GM23248 (cell line): ENCODE measurements at regions not wholly inside any gene's neighbourhood (a gene's known extent, or its start where the extent isn't known, plus 50 kb on each side); places are given as distances from the start of the nearest gene placed in this dataset.

ENCODE experiments used
- DNase-seq: peaks from one replicate; pipeline ENCODE4 v3.0.0-alpha.2; 2015
- H2AFZ ChIP-seq: fragments of 200-600 bp; sonication (generic); 2 replicates; pipeline ENCODE4 v1.6.1; 2016; ENCODE audit warnings: antibody characterized with exemption
- H3F3A ChIP-seq: fragments of 200-600 bp; sonication (generic); 2 replicates; pipeline ENCODE4 v1.6.1; 2016; ENCODE audit warnings: mild to moderate bottlenecking, antibody characterized with exemption, mixed run types; ENCODE audit not compliant: insufficient read depth
- H3K27ac ChIP-seq: fragments of 200-600 bp; sonication (generic); 2 replicates; pipeline ENCODE4 v1.5.1; 2016; ENCODE audit warnings: mild to moderate bottlenecking
- H3K27me3 ChIP-seq: fragments of 200-600 bp; sonication (generic); replicated peaks from 2 replicates; pipeline ENCODE4 v1.6.1; 2016; ENCODE audit warnings: mild to moderate bottlenecking; ENCODE audit not compliant: insufficient read depth
- H3K36me3 ChIP-seq: fragments of 200-600 bp; sonication (generic); 2 replicates; pipeline ENCODE4 v1.6.1; 2016; ENCODE audit warnings: low read depth, mild to moderate bottlenecking
- H3K4me1 ChIP-seq: fragments of 200-600 bp; sonication (generic); 2 replicates; pipeline ENCODE4 v1.6.1; 2016; ENCODE audit warnings: mild to moderate bottlenecking; ENCODE audit not compliant: insufficient read depth
- H3K4me2 ChIP-seq: fragments of 200-600 bp; sonication (generic); one replicate; pipeline ENCODE4 v1.6.1; 2016; ENCODE audit warnings: mild to moderate bottlenecking; ENCODE audit not compliant: unreplicated experiment
- H3K4me3 ChIP-seq: fragments of 200-600 bp; sonication (generic); 2 replicates; pipeline ENCODE4 v1.5.1; 2016; ENCODE audit warnings: mild to moderate bottlenecking
- H3K79me2 ChIP-seq: fragments of 200-600 bp; sonication (generic); 2 replicates; pipeline ENCODE4 v1.6.1; 2016; ENCODE audit warnings: mild to moderate bottlenecking; ENCODE audit not compliant: insufficient read depth
- H3K9ac ChIP-seq: fragments of 200-600 bp; sonication (generic); 2 replicates; pipeline ENCODE4 v1.6.1; 2016; ENCODE audit warnings: mild to moderate bottlenecking
- H3K9me2 ChIP-seq: fragments of 200-600 bp; sonication (generic); 2 replicates; pipeline ENCODE4 v1.6.1; 2016; ENCODE audit warnings: mixed run types, mild to moderate bottlenecking, moderate library complexity; ENCODE audit not compliant: insufficient read depth
- H3K9me3 ChIP-seq: fragments of 200-600 bp; sonication (generic); one replicate; pipeline ENCODE4 v1.6.1; 2017; ENCODE audit warnings: low read depth
- H4K20me1 ChIP-seq: fragments of 200-600 bp; sonication (generic); 2 replicates; pipeline ENCODE4 v1.6.0; 2016; ENCODE audit not compliant: insufficient read depth
- EZH2 ChIP-seq: fragments of 200-600 bp; sonication (generic); IDR thresholded peaks from 2 replicates; pipeline ENCODE4 v1.6.1; 2018; ENCODE audit warnings: antibody characterized with exemption, mild to moderate bottlenecking; ENCODE audit not compliant: insufficient read depth, poor library complexity, severe bottlenecking
- EZH2phosphoT487 ChIP-seq: fragments of 200-600 bp; sonication (generic); IDR thresholded peaks from 2 replicates; pipeline ENCODE4 v1.6.1; 2018; ENCODE audit warnings: antibody characterized with exemption, moderate library complexity, mild to moderate bottlenecking, low read depth; ENCODE audit not compliant: insufficient read depth
- WGBS, 2 experiments: methylation state at CpG; one replicate each; pipeline ENCODE4 v1.1.6; 2015 to 2017; ENCODE audit warnings: low lambda C conversion rate in 2 of 2, low coverage in 1 of 2; ENCODE audit errors: missing lambda C conversion rate in 2 of 2; 5-methylcytosine and 5-hydroxymethylcytosine counted together
- in situ Hi-C: fragments of 300-500 bp; cut with MboI; formaldehyde crosslinking; loops from 2 replicates; pipeline ENCODE4 v1.15.0; 2020

DNA sequence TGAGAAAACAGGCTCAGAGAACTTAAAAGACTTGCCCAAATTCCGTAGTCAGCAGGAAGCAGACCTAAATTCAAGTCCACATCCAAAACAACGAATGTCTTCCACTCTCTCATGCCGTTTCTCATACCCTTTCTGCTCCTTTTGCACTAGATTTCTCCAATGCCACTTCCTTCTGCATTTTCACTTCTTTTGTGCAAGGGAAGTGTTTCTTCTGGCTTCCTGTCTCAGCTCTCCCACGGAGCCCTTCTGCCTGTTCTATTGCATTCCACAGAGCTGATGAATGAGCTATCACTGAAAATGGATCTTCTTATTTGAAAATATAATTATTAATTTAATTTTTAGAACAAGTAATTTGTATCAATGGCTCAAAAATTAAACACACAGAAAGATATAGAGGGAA is 56.1 kb upstream of the STK24 start:
- TF ChIP-seq EZH2phosphoT487 (no peak), EZH2 (no peak)
- H3K9ac ChIP-seq: no peak overlapping the region
- no peak overlapping the region for H3K4me2 ChIP-seq
- no peak overlapping the region for H3K4me3 ChIP-seq
- H3K9me3 ChIP-seq: no peaks in the 10 kb centered on the region
- no peak overlapping the region for H3K27ac ChIP-seq
- WGBS, 2 experiments: 68 to 77% methylated on average over 4 of the region's 4 CpGs
- H3K27me3 ChIP-seq: no peaks in the 10 kb centered on the region
- H3F3A ChIP-seq: no peaks in the 10 kb centered on the region
- peak; percentile 18 for DNase-seq
- no peak overlapping the region for H2AFZ ChIP-seq
- H4K20me1 ChIP-seq: no peaks in the 10 kb centered on the region
- H3K79me2 ChIP-seq: no peaks in the 10 kb centered on the region
- no peaks in the 10 kb centered on the region for H3K36me3 ChIP-seq
- H3K9me2 ChIP-seq: no peaks in the 10 kb centered on the region
- in situ Hi-C loops: no loop called here
- H3K4me1 ChIP-seq: no peaks in the 10 kb centered on the region

GRCh38 chr13:98629055-98629454 is 52.1 kb upstream of the STK24 start:
- Histone ChIP-seq H3F3A (no peaks in the 10 kb centered on the region), H3K9me2 (no peaks in the 10 kb centered on the region), H3K27me3 (no peaks in the 10 kb centered on the region), H3K9ac (no peak overlapping the region), H3K9me3 (no peaks in the 10 kb centered on the region), H3K79me2 (no peaks in the 10 kb centered on the region), H3K36me3 (no peaks in the 10 kb centered on the region), H3K27ac (no peak overlapping the region), H3K4me3 (no peak overlapping the region), H4K20me1 (no peaks in the 10 kb centered on the region), H3K4me2 (no peak overlapping the region), H2AFZ (no peak overlapping the region), H3K4me1 (no peaks in the 10 kb centered on the region)
- no peak for DNase-seq
- no peak for TF ChIP-seq EZH2phosphoT487
- TF ChIP-seq EZH2: no peak
- WGBS, 2 experiments: 83% methylated on average over 3 of the region's 3 CpGs
- in situ Hi-C loops: no loop called here
